Mucosa of gallbladder (tissue), 1 donor: ENCODE measurements at regions not wholly inside any gene's neighbourhood (a gene's known extent, or its start where the extent isn't known, plus 50 kb on each side); places are given as distances from the start of the nearest gene placed in this dataset.
"Not testable (repeated sequence)": the region's sequence is repeated elsewhere in the genome, so short reads cannot be mapped to it uniquely, and the experiment has no call there.

ENCODE experiments used
- DNase-seq: peaks from one replicate; pipeline ENCODE4 v3.0.0-alpha.2; 2020; ENCODE audit warnings: low spot score
- donor health status: DM: no; HTN: no; CAD: no.

DNA sequence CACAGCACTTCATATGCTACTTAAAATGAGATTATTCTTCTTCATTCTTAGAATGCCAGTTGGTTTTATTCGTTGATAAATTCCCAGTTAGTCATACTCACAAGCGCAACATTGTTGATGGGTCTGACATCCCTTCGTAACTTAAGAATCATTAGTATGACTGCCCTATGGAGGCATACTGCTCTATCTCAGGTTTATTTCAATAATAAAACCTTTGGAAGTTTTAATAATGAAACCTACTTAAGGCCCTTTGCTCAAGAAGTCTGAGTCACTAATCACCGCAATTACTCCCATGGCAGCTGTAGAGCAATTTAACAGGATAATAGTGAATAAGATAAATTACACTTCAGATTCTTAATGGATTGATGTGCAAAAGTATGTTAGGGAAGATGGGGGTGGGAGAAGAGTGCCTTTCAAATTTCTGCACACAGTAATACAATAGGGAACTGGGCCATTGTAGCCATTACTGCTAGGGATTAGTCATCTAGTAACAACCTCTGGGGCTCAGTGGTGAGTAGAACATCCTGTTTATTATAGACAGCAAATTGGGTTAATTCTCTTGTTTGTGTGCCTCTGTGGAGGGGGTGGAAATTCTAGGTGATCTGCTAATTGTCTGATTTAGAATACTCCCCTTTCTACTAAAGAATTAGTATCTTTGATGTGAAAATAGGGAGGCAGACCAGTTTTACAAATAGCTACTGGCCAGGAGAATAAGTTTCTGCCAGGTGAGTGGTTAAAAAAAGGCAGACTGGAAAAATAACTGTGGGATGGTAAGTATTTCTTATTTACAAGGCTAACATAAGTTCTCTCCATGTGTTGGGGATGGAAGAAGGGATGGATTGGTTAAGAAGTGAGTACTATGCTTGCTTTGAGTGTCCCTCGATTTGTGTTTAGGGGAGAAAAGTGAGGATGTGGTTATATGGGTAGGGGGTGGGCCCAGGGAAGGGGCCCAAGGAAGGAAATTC lies 74.5 kb upstream of the VKORC1L1 start:
- no peak for DNase-seq

DNA sequence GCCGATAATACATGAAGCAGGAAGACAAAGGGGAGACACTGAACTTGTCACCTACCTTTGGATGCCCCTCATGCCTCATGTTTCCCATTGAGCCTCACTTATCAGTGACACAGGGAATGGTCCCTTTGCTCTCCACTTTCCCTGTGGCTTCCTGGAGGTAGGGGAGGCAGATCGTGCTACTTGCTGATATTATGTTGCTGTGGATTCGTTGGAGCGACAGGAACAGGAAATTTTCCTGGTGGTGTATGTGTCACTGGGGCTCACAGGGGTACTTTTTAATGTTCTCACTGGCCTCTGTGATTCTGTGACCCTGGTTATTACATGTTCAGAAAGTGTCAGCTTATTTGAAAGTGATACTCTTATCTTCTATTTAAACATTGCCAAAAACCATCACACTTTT lies 72.7 kb upstream of the VKORC1L1 start:
- DNase-seq: not testable (repeated sequence)

DNA sequence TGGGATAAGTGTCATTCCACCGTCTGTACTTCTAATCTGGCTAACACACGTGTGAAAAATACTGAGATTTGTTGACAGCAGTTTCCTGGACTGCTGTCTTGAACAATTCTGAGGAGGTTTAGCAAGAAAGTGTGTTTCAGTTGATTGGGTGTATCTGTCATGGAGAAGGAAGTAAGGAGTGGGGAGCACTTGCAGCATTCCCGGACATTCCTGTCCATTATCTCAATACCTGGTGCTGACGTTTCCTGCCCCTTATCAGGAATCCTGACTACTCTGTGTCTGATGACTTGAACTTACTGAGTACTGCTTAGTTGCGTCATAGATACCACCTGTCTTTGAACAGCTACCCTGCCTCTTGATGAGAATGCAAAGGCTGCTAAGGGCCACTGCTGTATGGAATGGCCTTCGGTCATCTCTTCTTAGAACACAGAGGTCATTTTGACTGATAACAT lies 72.0 kb upstream of the VKORC1L1 start:
- no peak for DNase-seq

DNA sequence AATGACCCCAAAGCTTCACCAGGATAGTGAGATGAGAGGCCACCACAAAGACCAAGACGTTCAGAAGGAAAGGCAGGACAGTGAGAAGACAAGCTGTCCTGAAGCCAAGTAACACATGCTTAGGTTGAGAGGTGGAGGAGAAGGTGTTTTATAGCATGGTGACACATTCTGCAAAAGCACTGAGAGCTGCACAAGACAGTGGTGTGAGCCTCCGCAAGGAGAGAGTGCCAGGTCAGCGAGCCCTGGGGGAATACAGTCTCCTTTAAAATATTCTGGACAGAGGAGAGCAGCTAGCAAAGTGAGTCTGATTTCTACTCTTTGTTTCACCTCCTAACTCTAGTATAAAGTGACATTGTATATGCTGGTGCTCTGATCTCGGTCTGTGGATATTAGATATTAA lies 68.0 kb upstream of the VKORC1L1 start:
- DNase-seq: no peak

DNA sequence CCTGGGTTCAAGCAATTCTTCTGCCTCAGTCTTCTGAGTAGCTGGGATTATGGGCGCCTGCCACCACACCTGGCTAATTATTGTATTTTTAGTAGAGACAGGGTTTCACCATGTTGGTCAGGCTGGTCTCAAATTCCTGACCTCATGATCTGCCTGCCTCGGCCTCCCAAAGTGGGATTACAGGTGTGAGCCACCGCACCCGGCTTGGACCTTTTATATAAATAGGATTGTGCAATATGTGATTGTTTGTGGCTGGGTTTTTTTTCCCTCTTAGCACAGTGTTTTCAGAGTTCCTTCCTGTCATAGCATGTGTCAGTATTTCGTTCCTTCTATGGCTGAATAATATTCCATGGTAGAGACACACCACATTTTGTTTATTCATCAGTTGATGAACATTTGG lies 65.8 kb upstream of the VKORC1L1 start:
- not testable (repeated sequence) for DNase-seq

DNA sequence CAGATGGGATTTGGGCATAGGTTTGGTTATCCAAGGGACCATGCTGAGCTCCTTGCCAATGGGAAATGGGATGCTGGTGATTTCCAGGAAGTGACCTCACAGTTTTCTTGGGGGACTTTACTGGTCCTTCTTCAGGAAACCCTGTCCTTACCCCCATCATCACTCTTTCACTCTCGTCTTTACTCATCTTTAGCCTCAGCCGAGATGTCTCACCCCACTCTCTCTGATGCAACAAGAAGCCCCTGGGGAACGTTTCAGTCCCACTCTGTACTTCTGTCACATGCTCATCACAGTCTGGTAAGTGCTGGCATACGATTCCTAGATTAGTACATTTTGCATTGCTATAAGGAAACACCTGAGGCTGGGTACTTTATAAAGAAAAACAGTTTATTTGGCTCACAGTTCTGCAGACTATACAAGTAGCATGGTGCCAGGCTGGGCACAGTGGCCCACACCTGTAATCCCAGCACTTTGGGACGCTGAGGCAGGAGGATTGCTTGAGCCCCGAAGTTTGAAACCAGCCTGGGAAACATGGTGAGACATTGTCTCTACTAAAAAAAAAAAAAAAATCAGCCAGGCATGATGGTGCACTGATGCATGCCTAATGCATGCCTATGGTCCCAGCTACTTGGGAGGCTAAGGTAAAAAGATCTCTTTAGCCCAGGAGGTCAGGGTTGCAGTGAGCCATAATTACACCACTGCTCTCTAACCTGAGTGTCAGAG lies 63.5 kb upstream of the VKORC1L1 start:
- no peak for DNase-seq

DNA sequence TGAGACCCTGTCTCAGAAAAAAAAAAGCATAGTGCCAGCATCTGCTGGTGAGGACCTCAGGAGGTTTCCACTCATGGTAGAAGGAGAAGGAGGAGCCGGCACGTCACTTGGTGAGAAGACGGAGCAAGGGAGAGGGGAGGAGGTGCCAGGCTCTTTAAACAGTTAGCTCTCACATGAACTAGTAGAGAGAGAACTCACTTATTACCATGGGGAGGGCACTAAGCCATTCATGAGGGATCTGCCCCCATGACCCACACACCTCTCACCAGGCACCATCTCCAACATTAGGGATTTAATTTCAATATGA lies 62.9 kb upstream of the VKORC1L1 start:
- DNase-seq: no peak

DNA sequence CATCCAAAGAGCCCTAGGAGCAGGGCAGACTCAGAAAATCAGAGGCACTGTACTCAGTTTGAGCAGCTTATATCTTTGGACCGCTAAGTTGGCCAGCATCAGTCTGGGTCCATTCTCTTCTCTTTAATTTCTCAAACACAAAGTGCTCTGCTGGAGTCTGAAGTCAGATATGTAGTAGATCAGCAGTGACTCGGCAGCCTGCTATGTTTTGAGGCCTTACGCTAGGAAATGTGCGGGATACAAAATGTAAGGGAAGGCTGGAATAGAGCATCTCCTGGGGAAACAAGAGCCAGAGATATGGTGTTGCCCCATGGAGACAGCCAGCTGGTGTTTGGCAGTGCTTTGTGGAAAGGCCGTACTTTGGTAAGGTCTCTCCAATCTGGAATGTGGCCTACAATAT lies 60.6 kb upstream of the VKORC1L1 start:
- DNase-seq: no peak

DNA sequence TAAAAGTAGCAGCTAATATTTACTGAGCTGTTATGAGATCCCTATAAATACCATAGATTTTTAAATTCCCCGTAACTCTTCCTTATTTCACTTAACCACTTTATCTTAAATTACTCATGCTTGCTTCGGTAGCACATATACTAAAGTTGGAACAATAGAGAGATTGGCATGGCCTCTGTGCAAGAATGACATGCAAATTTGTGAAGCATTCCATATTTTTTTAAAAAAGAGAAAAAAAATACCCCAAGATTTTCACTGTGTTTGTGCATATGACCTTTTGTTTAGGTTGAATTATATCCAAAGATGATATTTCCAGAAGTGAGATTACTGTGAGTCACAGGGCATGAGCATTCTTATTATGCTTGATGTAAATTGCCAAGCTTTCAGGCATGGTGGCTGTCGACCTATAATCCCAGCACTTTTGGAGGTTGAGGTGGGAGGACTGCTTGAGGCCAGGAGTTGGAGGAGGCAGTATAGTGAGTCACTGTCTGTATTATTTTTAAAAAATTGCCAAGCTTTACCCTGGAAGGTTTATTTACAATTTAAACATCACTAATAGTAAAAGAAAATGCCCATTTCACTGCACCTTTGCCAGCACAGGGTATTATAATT lies 58.2 kb upstream of the VKORC1L1 start:
- not testable (repeated sequence) for DNase-seq

DNA sequence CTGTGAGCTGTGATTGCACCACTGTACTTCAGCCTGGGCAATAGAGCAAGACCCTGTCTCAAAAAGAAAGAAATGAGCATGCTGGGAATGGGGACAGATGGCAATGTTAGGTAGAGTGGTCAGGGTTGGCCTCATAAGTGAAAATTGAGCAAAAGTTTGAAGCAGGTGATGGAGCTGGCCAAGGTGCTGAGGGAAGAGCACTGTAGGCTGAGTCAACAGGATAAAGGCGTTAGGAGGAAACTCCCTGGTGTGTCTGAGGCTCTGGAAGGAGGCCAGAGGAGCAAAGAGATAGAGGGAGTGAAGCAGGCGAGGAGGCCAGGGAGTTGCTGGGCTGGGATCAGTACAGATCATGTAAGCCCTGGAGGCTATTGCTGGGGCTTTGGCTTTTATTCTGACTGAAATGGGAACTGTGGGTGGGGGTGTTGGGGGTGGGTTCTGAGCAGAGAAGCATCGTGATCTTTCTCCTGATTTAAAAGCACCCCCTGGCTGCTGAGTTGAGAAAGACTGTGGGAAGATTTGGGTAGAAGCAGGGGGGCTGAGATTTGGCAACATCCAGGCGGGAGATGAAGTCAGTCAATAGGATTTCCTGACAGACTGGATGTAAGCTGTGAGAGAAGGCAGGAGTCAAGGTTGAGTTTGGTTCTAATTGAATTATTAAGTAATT lies 52.5 kb upstream of the VKORC1L1 start:
- DNase-seq: no peak
